H1 (cell line): ENCODE measurements at regions not wholly inside any gene's neighbourhood (a gene's known extent, or its start where the extent isn't known, plus 50 kb on each side); places are given as distances from the start of the nearest gene placed in this dataset.

ENCODE experiments used
- CTCF ChIA-PET: fragments of 300-600 bp; sonication (Branson Sonifier 250); formaldehyde crosslinking; loops from one replicate; lab custom pipeline; 2021; ENCODE audit not compliant: partially characterized antibody; lab: Charles Lee
- POLR2A ChIA-PET: fragments of 300-600 bp; sonication (Branson Sonifier 250); formaldehyde crosslinking; loops from one replicate; lab custom pipeline; 2021; ENCODE audit warnings: inconsistent platforms; ENCODE audit not compliant: partially characterized antibody; lab: Charles Lee
- DNase-seq, 2 experiments: peaks; one replicate each; pipeline versions ENCODE4 v3.0.0 to v3.0.0-alpha.2; 2010 to 2022; ENCODE audit warnings: low spot score in 2 of 2, low read depth in 1 of 2, mixed read lengths in 1 of 2
- FAIRE-seq: peaks from 2 replicates; lab custom pipeline; 2011; peaks lifted over from hg19 to GRCh38; lab: Jason Lieb, UNC
- H2AFZ ChIP-seq: 2 replicates; pipeline ENCODE4 v1.8.1; 2012; ENCODE audit warnings: low read length, inconsistent platforms
- H2AK5ac ChIP-seq: 2 replicates; pipeline ENCODE4 v1.6.1; 2013; ENCODE audit warnings: low read depth, low read length
- H2BK120ac ChIP-seq: replicated peaks from 2 replicates; pipeline ENCODE3; 2013; ENCODE audit warnings: low read depth, low read length, inconsistent platforms
- H2BK12ac ChIP-seq: 2 replicates; pipeline ENCODE4 v1.6.1; 2013; ENCODE audit warnings: low read depth, low read length
- H2BK15ac ChIP-seq: 2 replicates; pipeline ENCODE4 v1.6.1; 2013; ENCODE audit warnings: low read length
- H2BK20ac ChIP-seq: 2 replicates; pipeline ENCODE4 v1.6.1; 2013; ENCODE audit warnings: low read length
- H2BK5ac ChIP-seq: 2 replicates; pipeline ENCODE4 v1.6.1; 2013; ENCODE audit warnings: low read depth, low read length
- H3K14ac ChIP-seq: 2 replicates; pipeline ENCODE4 v1.6.1; 2013; ENCODE audit warnings: inconsistent platforms; ENCODE audit not compliant: insufficient read length
- H3K18ac ChIP-seq: 2 replicates; pipeline ENCODE4 v1.6.1; 2013; ENCODE audit warnings: low read length; ENCODE audit errors: extremely low read depth
- H3K23ac ChIP-seq: 2 replicates; pipeline ENCODE4 v1.6.1; 2013; ENCODE audit warnings: inconsistent platforms; ENCODE audit not compliant: insufficient read length
- H3K23me2 ChIP-seq: 2 replicates; pipeline ENCODE4 v1.6.1; 2013; ENCODE audit warnings: low read depth, low read length
- H3K27ac ChIP-seq: 2 replicates; pipeline ENCODE4 v1.6.1; 2011; ENCODE audit warnings: low read depth, low read length, inconsistent platforms
- H3K27me3 ChIP-seq, 4 experiments: replicated peaks in 1 of 4; 1 replicate in 1 of 4; 2 replicates in 3 of 4; pipeline versions ENCODE4 v1.6.1 to v1.8.1; 2011 to 2013; ENCODE audit warnings: low read length in 3 of 4, mild to moderate bottlenecking in 3 of 4, inconsistent platforms in 2 of 4, mixed read lengths in 2 of 4, moderate library complexity in 1 of 4; ENCODE audit not compliant: control insufficient read depth in 3 of 4, insufficient read depth in 3 of 4; ENCODE audit errors: extremely low read depth in 1 of 4
- H3K36me3 ChIP-seq, 4 experiments: 2 replicates each; pipeline versions ENCODE4 v1.6.1 to v1.8.1; 2011 to 2013; ENCODE audit warnings: mild to moderate bottlenecking in 4 of 4, low read length in 3 of 4, moderate library complexity in 2 of 4, control low read depth in 1 of 4, inconsistent platforms in 1 of 4; ENCODE audit not compliant: insufficient read depth in 4 of 4, control insufficient read depth in 2 of 4
- H3K4ac ChIP-seq: replicated peaks from 2 replicates; pipeline ENCODE3; 2013; ENCODE audit warnings: low read length, low read depth, mixed read lengths, inconsistent platforms; ENCODE audit not compliant: insufficient read length
- H3K4me1 ChIP-seq, 4 experiments: replicated peaks in 1 of 4; 1 replicate in 1 of 4; 2 replicates in 3 of 4; pipeline versions ENCODE4 v1.6.1 to v1.8.1; 2011 to 2013; ENCODE audit warnings: low read length in 3 of 4, inconsistent platforms in 2 of 4, mixed read lengths in 1 of 4; ENCODE audit not compliant: insufficient read depth in 4 of 4, control insufficient read depth in 3 of 4
- H3K4me2 ChIP-seq, 2 experiments: 2 replicates each; pipeline versions ENCODE4 v1.6.1 to v1.8.1; 2011 to 2013; ENCODE audit warnings: low read depth in 2 of 2, low read length in 2 of 2, control low read depth in 1 of 2, inconsistent platforms in 1 of 2, mild to moderate bottlenecking in 1 of 2; ENCODE audit not compliant: insufficient read depth in 1 of 2
- H3K4me3 ChIP-seq, 4 experiments: fragments of 200-600, 300-600 bp in 1 of 4; sonication (generic), shearing (Covaris generic), sonication (Bioruptor Twin) in 1 of 4; 2 replicates each; pipeline versions ENCODE4 v1.5.1 to v1.8.1; 2011 to 2016; ENCODE audit warnings: low read length in 4 of 4, low read depth in 3 of 4, control low read depth in 2 of 4, inconsistent platforms in 2 of 4, mild to moderate bottlenecking in 2 of 4, mixed read lengths in 1 of 4, moderate library complexity in 1 of 4; ENCODE audit not compliant: insufficient read depth in 2 of 4; ENCODE audit errors: extremely low read depth in 1 of 4
- H3K56ac ChIP-seq: replicated peaks from 2 replicates; pipeline ENCODE3; 2013; ENCODE audit warnings: low read depth, mild to moderate bottlenecking, mixed read lengths, low read length, inconsistent platforms; ENCODE audit not compliant: insufficient read length
- H3K79me1 ChIP-seq: 2 replicates; pipeline ENCODE4 v1.6.1; 2013; ENCODE audit warnings: low read depth, low read length, control low read depth
- H3K79me2 ChIP-seq, 2 experiments: 2 replicates each; pipeline versions ENCODE4 v1.6.1 to v1.8.1; 2012 to 2013; ENCODE audit warnings: low read length in 2 of 2, mild to moderate bottlenecking in 2 of 2, inconsistent platforms in 1 of 2; ENCODE audit not compliant: insufficient read depth in 2 of 2, control insufficient read depth in 1 of 2
- H3K9ac ChIP-seq, 4 experiments: replicated peaks in 1 of 4; 1 replicate in 1 of 4; 2 replicates in 3 of 4; pipeline versions ENCODE4 v1.6.1 to v1.8.1; 2011 to 2013; ENCODE audit warnings: low read depth in 3 of 4, low read length in 3 of 4, control low read depth in 2 of 4, mild to moderate bottlenecking in 2 of 4, moderate library complexity in 2 of 4, inconsistent platforms in 1 of 4; ENCODE audit errors: extremely low read depth in 1 of 4
- H3K9me3 ChIP-seq, 2 experiments: 2 replicates each; pipeline versions ENCODE4 v1.6.1 to v1.8.1; 2012 to 2013; ENCODE audit warnings: mild to moderate bottlenecking in 2 of 2, moderate library complexity in 2 of 2, control low read depth in 1 of 2, inconsistent platforms in 1 of 2, low read depth in 1 of 2, low read length in 1 of 2, mixed read lengths in 1 of 2; ENCODE audit not compliant: insufficient read depth in 2 of 2
- H4K20me1 ChIP-seq, 2 experiments: replicated peaks in 1 of 2; 2 replicates each; pipeline versions ENCODE3 to v1.8.1; 2011 to 2013; ENCODE audit warnings: inconsistent platforms in 2 of 2, low read length in 2 of 2, mild to moderate bottlenecking in 1 of 2; ENCODE audit not compliant: insufficient read depth in 2 of 2, control insufficient read depth in 1 of 2
- H4K5ac ChIP-seq: 2 replicates; pipeline ENCODE4 v1.6.1; 2013; ENCODE audit warnings: low read length, low read depth, mixed read lengths, inconsistent platforms; ENCODE audit not compliant: insufficient read length
- H4K8ac ChIP-seq: 2 replicates; pipeline ENCODE4 v1.8.0; 2013; ENCODE audit warnings: mild to moderate bottlenecking, moderate library complexity, low read length, inconsistent platforms; ENCODE audit not compliant: insufficient read depth; ENCODE audit errors: extremely low read depth
- H4K91ac ChIP-seq: replicated peaks from 2 replicates; pipeline ENCODE3; 2013; ENCODE audit warnings: low read length, mixed read lengths, inconsistent platforms; ENCODE audit not compliant: insufficient read length
- EP300 ChIP-seq, 2 experiments: IDR thresholded peaks; 1 replicate in 1 of 2; 2 replicates in 1 of 2; pipeline ENCODE4 v1.6.1; 2011 to 2012; ENCODE audit warnings: low read depth in 2 of 2, low read length in 2 of 2, mild to moderate bottlenecking in 2 of 2, borderline replicate concordance in 1 of 2, inconsistent platforms in 1 of 2, moderate library complexity in 1 of 2
- HDAC6 ChIP-seq: IDR thresholded peaks from one replicate; pipeline ENCODE4 v1.7.1; 2012; ENCODE audit warnings: low read depth, mild to moderate bottlenecking, inconsistent platforms, low read length, moderate library complexity
- RAD21 ChIP-seq, 2 experiments: IDR thresholded peaks in 1 of 2; conservative IDR thresholded peaks in 1 of 2; 2 replicates each; pipeline ENCODE4 v1.6.1; 2011; ENCODE audit warnings: low read depth in 2 of 2, low read length in 2 of 2, improper control_type of control experiment in 1 of 2, inconsistent platforms in 1 of 2, mild to moderate bottlenecking in 1 of 2, moderate library complexity in 1 of 2
- SUZ12 ChIP-seq: fragments of 200-600 bp; sonication (generic); IDR thresholded peaks from 2 replicates; pipeline ENCODE4 v1.6.1; 2012; ENCODE audit warnings: mild to moderate bottlenecking, inconsistent platforms, low read length, moderate library complexity, mixed read lengths
- WGBS, 2 experiments: shearing (Covaris generic) in 1 of 2; methylation state at CpG; one replicate each; pipeline versions ENCODE4 v1.1.6 to v1.1.7; 2013 to 2015; ENCODE audit warnings: low lambda C conversion rate in 2 of 2, mixed read lengths in 2 of 2, inconsistent platforms in 1 of 2, low coverage in 1 of 2, missing lambda C conversion rate in 1 of 2; ENCODE audit not compliant: insufficient replicate concordance in 2 of 2, insufficient coverage in 1 of 2, insufficient read length in 1 of 2; ENCODE audit errors: extremely low coverage in 1 of 2, missing lambda C conversion rate in 1 of 2; 5-methylcytosine and 5-hydroxymethylcytosine counted together
- TF ChIP-seq, protein P1 (sequence below): IDR thresholded peaks from 2 replicates; pipeline ENCODE4 v1.6.1; 2012; ENCODE audit warnings: low read length, inconsistent platforms
- TF ChIP-seq, protein P2 (sequence below): IDR thresholded peaks from 2 replicates; pipeline ENCODE4 v1.6.1; 2012; ENCODE audit warnings: inconsistent platforms

DNA sequence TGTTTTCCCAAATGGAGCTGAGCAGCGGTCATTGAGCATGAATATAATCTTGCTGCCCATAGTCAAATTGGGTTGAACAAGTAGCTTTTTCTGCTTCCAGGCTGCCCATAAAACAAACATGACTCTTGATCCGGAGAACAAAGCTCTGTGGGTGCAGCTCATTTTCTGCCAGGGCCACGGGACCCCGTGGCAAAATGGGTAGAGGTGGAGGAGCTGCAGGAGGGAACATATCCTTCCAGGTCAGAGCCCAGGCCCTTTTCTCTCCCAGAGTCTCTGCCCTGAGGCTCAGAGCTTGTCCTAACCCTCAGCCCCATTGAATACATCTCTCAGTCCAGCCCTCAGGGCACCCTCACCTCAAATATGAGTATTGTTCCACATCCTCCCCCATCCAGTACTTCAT lies 151.6 kb upstream of the TWIST2 start:
- no peak overlapping the region for H3K56ac ChIP-seq
- H3K79me1 ChIP-seq, result no peaks in the 10 kb centered on the region
- H3K9me3 ChIP-seq, result no peaks in the 10 kb centered on the region
- POLR2A ChIA-PET, result no interaction called here
- no peak overlapping the region for H2BK20ac ChIP-seq
- no peak overlapping the region for H3K4ac ChIP-seq
- no peak overlapping the region for H4K5ac ChIP-seq
- H3K36me3 ChIP-seq, result no peaks in the 10 kb centered on the region
- no peak overlapping the region for H2BK15ac ChIP-seq
- no peak overlapping the region for H3K14ac ChIP-seq
- no peak overlapping the region for H3K9ac ChIP-seq
- no peak overlapping the region for H3K27ac ChIP-seq
- TF ChIP-seq EP300 (IDR thresholded peaks at IDR 0.05; ENCODE audit: borderline replicate concordance in 1 of 2, low read depth in 2 of 2, low read length in 2 of 2) (no peak), SUZ12 (no peak), RAD21 (IDR thresholded peaks at IDR 0.05 in 1 of 2, conservative IDR thresholded peaks at IDR 0.05 in 1 of 2; ENCODE audit: low read depth in 2 of 2, low read length in 2 of 2) (no peak), HDAC6 (no peak)
- TF ChIP-seq, protein P1, sequence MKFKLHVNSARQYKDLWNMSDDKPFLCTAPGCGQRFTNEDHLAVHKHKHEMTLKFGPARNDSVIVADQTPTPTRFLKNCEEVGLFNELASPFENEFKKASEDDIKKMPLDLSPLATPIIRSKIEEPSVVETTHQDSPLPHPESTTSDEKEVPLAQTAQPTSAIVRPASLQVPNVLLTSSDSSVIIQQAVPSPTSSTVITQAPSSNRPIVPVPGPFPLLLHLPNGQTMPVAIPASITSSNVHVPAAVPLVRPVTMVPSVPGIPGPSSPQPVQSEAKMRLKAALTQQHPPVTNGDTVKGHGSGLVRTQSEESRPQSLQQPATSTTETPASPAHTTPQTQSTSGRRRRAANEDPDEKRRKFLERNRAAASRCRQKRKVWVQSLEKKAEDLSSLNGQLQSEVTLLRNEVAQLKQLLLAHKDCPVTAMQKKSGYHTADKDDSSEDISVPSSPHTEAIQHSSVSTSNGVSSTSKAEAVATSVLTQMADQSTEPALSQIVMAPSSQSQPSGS, result no peak
- TF ChIP-seq, protein P2, sequence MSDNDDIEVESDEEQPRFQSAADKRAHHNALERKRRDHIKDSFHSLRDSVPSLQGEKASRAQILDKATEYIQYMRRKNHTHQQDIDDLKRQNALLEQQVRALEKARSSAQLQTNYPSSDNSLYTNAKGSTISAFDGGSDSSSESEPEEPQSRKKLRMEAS, result no peak
- H3K4me2 ChIP-seq, result no peak overlapping the region
- H3K23ac ChIP-seq, result no peak overlapping the region
- no peak overlapping the region for H4K91ac ChIP-seq
- H4K8ac ChIP-seq, result no peak overlapping the region
- FAIRE-seq (no peak), DNase-seq (no peak)
- H2BK120ac ChIP-seq, result no peak overlapping the region
- no peaks in the 10 kb centered on the region for H3K27me3 ChIP-seq
- H2BK12ac ChIP-seq, result no peak overlapping the region
- no peak overlapping the region for H2AFZ ChIP-seq
- H3K79me2 ChIP-seq, result no peaks in the 10 kb centered on the region
- H2BK5ac ChIP-seq, result no peak overlapping the region
- no peaks in the 10 kb centered on the region; a peak in 1 of 7 replicates for H3K4me1 ChIP-seq
- no peaks in the 10 kb centered on the region for H3K23me2 ChIP-seq
- WGBS, 2 experiments, result 100% methylated on average over 4 of the region's 4 CpGs; no CpG with 5 or more reads in 1 of the 2 experiments
- H4K20me1 ChIP-seq, result no peaks in the 10 kb centered on the region
- no peak overlapping the region for H2AK5ac ChIP-seq
- CTCF ChIA-PET, result interaction anchor here (0.6 to 1.2 kb wide), 4 partner anchors 16 to 389 kb away, joined by 3 read pairs; no protein-coding TSS in a partner anchor
- H3K18ac ChIP-seq, result no peak overlapping the region
- H3K4me3 ChIP-seq, result no peak overlapping the region
